ENCODE measurements at regions not wholly inside any gene's neighbourhood (a gene's known extent, or its start where the extent isn't known, plus 50 kb on each side); places are given as distances from the start of the nearest gene placed in this dataset.
"Not testable (repeated sequence)": the region's sequence is repeated elsewhere in the genome, so short reads cannot be mapped to it uniquely, and the experiment has no call there.

GRCh38 chr7:155396661-155397060 is 61.3 kb upstream of the EN2 start:
- DNase-seq (ENCODE audit: extremely low spot score), result no peak
- TF ChIP-seq, protein P1, sequence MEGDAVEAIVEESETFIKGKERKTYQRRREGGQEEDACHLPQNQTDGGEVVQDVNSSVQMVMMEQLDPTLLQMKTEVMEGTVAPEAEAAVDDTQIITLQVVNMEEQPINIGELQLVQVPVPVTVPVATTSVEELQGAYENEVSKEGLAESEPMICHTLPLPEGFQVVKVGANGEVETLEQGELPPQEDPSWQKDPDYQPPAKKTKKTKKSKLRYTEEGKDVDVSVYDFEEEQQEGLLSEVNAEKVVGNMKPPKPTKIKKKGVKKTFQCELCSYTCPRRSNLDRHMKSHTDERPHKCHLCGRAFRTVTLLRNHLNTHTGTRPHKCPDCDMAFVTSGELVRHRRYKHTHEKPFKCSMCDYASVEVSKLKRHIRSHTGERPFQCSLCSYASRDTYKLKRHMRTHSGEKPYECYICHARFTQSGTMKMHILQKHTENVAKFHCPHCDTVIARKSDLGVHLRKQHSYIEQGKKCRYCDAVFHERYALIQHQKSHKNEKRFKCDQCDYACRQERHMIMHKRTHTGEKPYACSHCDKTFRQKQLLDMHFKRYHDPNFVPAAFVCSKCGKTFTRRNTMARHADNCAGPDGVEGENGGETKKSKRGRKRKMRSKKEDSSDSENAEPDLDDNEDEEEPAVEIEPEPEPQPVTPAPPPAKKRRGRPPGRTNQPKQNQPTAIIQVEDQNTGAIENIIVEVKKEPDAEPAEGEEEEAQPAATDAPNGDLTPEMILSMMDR (IDR thresholded peaks at IDR 0.05; ENCODE audit: control extremely low read depth, extremely low read depth, low read depth, missing control alignments), result no peak
- POLR2A ChIA-PET, result no interaction called here
- CTCF ChIA-PET, result interaction anchor here (1.1 to 1.9 kb wide), 4 partner anchors 13 to 469 kb away, joined by 4 to 6 read pairs (median 4); no protein-coding TSS in a partner anchor

DNA sequence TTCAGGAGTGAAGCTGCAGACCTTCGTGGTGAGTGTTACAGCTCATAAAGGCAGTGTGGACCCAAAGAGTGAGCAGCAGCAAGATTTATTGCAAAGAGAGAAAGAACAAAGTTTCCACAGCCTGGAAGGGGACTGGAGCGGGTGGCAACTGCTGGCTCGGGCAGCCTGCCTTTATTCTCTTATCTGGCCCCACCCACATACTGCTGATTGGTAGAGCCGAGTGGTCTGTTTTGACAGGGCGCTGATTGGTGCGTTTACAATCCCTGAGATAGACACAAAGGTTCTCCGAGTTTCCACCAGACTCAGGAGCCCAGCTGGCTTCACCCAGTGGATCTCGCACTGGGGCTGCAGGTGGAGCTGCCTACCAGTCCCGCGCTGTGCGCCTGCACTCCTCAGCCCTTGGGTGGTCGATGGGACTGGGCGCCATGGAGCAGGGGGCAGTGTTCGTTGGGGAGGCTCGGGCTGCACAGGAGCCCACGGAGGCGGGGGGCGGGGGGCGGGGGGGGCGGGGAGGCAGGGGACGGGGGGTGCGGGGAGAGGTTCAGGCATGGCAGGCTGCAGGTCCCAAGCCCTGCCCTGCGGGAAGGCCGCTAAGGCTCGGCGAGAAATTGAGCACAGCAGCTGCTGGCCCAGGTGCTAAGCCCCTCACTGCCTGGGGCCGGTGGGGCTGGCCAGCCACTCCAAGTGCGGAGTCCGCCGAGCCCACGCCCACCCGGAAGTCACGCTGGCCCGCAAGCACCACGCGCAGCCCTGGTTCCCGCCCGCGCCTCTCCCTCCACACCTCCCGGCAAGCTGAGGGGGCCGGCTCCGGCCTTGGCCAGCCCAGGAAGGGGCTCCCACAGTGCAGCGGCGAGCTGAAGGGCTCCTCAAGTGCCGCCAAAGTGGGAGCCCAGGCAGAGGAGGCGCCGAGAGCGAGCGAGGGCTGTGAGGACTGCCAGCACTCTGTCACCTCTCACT is 59.9 kb upstream of the EN2 start:
- CTCF ChIA-PET; DNase-seq (ENCODE audit: extremely low spot score); POLR2A ChIA-PET: not testable (repeated sequence)

GRCh38 chr7:155398944-155399343 is 59.0 kb upstream of the EN2 start:
- DNase-seq (ENCODE audit: extremely low spot score), result no peak
- ChIA-PET POLR2A (no interaction called here), CTCF (interaction anchor here (1.2 kb wide), 1 partner anchor 472 kb away, joined by 4 read pairs; no protein-coding TSS in a partner anchor)
- TF ChIP-seq, protein P1 (IDR thresholded peaks at IDR 0.05; ENCODE audit: control extremely low read depth, extremely low read depth, low read depth, missing control alignments), result peak; percentile 16

GRCh38 chr7:155399577-155399976 is 58.4 kb upstream of the EN2 start:
- TF ChIP-seq, protein P1 (IDR thresholded peaks at IDR 0.05; ENCODE audit: control extremely low read depth, extremely low read depth, low read depth, missing control alignments), result no peak
- DNase-seq (ENCODE audit: extremely low spot score), result no peak
- ChIA-PET CTCF (interaction anchor here (1.2 to 2.0 kb wide), 2 partner anchors 12 to 472 kb away, joined by 4 read pairs; no protein-coding TSS in a partner anchor), POLR2A (no interaction called here)

- ChIA-PET POLR2A (no interaction called here), CTCF (interaction anchor here (2.0 kb wide), 1 partner anchor 13 kb away, joined by 4 read pairs; no protein-coding TSS in a partner anchor)
- TF ChIP-seq, protein P1 (IDR thresholded peaks at IDR 0.05; ENCODE audit: control extremely low read depth, extremely low read depth, low read depth, missing control alignments), result no peak
- no peak for DNase-seq (ENCODE audit: extremely low spot score)
These were observed 56.7 kb upstream of the EN2 start for GRCh38 chr7:155401231-155401630.

DNA sequence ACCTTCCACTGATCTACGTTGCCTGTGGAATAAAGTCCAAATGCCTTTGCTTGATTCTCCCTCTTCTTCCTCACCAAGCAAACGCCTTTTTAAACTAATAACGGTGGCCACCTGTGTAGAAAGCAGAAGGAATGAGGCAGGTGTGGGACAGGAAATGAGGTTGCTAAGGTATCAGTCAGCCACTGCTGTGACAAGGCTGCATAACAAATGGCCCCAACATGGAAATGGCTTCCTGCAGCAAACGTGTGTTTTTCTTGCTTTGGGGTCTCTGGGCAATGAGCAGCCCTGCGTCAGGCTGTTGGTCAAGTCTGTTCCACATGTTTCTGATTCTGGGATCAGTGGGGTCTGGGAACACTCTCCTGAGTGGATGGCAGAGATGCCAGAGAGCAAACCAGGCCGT is 56.0 kb upstream of the EN2 start:
- CTCF ChIA-PET, result no interaction called here

More for the DNA sequence above, 56.0 kb upstream of the EN2 start:
- TF ChIP-seq, protein P1 (IDR thresholded peaks at IDR 0.05; ENCODE audit: control extremely low read depth, extremely low read depth, low read depth, missing control alignments), result no peak
- POLR2A ChIA-PET, result no interaction called here
- no peak for DNase-seq (ENCODE audit: extremely low spot score)

Data from GM10248 (cell line).